HEK293 (cell line): ENCODE measurements at regions not wholly inside any gene's neighbourhood (a gene's known extent, or its start where the extent isn't known, plus 50 kb on each side); places are given as distances from the start of the nearest gene placed in this dataset.

Experiments
- TSHZ1 ChIP-seq: fragments of 450-650 bp; formaldehyde crosslinking; IDR thresholded peaks from 2 replicates; pipeline ENCODE4 v1.5.1; 2016; ENCODE audit warnings: missing biosample characterization, missing genetic modification characterization, borderline replicate concordance
- ZNF140 ChIP-seq: fragments of 450-650 bp; formaldehyde crosslinking; IDR thresholded peaks from 2 replicates; pipeline ENCODE4 v1.5.1; 2016; ENCODE audit warnings: missing biosample characterization, missing genetic modification characterization
- ZNF704 ChIP-seq: fragments of 450-650 bp; formaldehyde crosslinking; IDR thresholded peaks from 2 replicates; pipeline ENCODE4 v1.5.1; 2016; ENCODE audit warnings: missing biosample characterization, missing genetic modification characterization

- TF ChIP-seq ZNF140 (tag by site-specific recombination), result no peak
- no peak for TF ChIP-seq ZNF704
- TF ChIP-seq TSHZ1, result no peak
Measured at GRCh38 chr4:18479825-18480224, 458.3 kb upstream of the LCORL start.
